ENCODE measurements at regions not wholly inside any gene's neighbourhood (a gene's known extent, or its start where the extent isn't known, plus 50 kb on each side); places are given as distances from the start of the nearest gene placed in this dataset.
"Not testable (repeated sequence)": the region's sequence is repeated elsewhere in the genome, so short reads cannot be mapped to it uniquely, and the experiment has no call there.

DNA sequence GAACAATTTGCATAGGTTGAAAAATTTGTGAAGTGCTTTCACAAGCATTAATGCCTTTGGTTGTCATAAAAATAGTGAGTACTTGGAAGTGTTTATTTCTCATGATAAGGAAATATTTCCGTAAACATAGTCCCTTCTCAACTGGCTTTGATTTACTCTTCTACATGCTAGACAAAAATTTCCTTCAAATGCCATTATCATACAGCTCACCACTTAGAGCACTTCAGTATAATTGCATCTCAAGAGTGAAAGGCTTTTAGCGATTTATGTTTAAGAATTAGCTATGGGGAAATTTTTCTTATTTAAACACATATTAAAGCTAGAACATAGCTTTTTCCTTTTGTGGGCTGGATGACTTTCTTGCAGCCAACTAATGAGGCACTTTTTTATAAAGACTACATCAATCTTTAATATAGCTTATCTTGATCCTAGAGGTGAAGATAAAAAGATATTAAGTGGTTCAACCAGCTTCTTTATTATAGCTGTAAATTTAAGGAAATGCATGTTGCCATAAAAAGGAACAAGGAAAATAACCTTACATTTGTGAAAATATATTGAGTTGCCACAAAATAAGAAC is 656.8 kb downstream of the SLITRK6 start:
- DNase-seq (no peak), ATAC-seq (ENCODE audit: low FRiP score in 2 of 2) (no peak)
- H3K4me3 ChIP-seq = no peak overlapping the region

DNA sequence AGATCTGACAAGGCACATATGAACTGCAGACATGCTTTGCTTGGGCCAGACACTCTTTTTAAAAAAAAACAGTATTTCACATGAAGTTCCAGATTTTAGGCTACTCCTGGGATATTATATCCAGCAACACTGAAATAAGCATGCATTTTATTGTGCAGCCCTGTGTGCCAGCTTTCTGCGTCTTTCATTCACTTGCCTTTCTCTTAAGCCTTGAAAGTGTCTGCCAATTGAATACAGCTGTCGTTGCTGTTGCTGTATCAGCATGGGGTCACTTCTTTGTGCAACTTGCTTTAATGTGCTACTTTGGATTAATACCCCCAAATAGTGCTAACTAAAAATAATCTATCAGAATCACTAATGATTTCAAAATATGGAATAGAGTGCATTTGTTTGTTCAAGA is 657.8 kb downstream of the SLITRK6 start:
- Histone ChIP-seq H3K4me1 (no peaks in the 10 kb centered on the region), H3K4me3 (no peak overlapping the region), H3K9me3 (no peaks in the 10 kb centered on the region), H3K27me3 (no peaks in the 10 kb centered on the region), H3K27ac (no peak overlapping the region), H3K36me3 (no peaks in the 10 kb centered on the region)
- TF ChIP-seq POLR2A (IDR thresholded peaks at IDR 0.05) = no peak
- TF ChIP-seq, protein P1, sequence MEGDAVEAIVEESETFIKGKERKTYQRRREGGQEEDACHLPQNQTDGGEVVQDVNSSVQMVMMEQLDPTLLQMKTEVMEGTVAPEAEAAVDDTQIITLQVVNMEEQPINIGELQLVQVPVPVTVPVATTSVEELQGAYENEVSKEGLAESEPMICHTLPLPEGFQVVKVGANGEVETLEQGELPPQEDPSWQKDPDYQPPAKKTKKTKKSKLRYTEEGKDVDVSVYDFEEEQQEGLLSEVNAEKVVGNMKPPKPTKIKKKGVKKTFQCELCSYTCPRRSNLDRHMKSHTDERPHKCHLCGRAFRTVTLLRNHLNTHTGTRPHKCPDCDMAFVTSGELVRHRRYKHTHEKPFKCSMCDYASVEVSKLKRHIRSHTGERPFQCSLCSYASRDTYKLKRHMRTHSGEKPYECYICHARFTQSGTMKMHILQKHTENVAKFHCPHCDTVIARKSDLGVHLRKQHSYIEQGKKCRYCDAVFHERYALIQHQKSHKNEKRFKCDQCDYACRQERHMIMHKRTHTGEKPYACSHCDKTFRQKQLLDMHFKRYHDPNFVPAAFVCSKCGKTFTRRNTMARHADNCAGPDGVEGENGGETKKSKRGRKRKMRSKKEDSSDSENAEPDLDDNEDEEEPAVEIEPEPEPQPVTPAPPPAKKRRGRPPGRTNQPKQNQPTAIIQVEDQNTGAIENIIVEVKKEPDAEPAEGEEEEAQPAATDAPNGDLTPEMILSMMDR (IDR thresholded peaks at IDR 0.05) = no peak
- TF ChIP-seq EP300 (IDR thresholded peaks at IDR 0.05) = no peak
- TF ChIP-seq POLR2AphosphoS5 (IDR thresholded peaks at IDR 0.05) = no peak
- ATAC-seq (ENCODE audit: low FRiP score in 2 of 2) (no peak), DNase-seq (no peak)
- 49 to 54% methylated on average over 2 of the region's 2 CpGs for WGBS, 2 donors

More for the DNA sequence above, 656.8 kb downstream of the SLITRK6 start:
- Histone ChIP-seq H3K27me3 (no peaks in the 10 kb centered on the region), H3K36me3 (no peaks in the 10 kb centered on the region), H3K9me3 (no peaks in the 10 kb centered on the region), H3K4me1 (no peaks in the 10 kb centered on the region), H3K27ac (no peak overlapping the region)
- TF ChIP-seq, protein P1 (IDR thresholded peaks at IDR 0.05) = no peak
- no peak for TF ChIP-seq EP300 (IDR thresholded peaks at IDR 0.05)
- TF ChIP-seq POLR2A (IDR thresholded peaks at IDR 0.05) = no peak
- no peak for TF ChIP-seq POLR2AphosphoS5 (IDR thresholded peaks at IDR 0.05)
- WGBS, 2 donors = 55 to 58% methylated on average over 2 of the region's 2 CpGs

DNA sequence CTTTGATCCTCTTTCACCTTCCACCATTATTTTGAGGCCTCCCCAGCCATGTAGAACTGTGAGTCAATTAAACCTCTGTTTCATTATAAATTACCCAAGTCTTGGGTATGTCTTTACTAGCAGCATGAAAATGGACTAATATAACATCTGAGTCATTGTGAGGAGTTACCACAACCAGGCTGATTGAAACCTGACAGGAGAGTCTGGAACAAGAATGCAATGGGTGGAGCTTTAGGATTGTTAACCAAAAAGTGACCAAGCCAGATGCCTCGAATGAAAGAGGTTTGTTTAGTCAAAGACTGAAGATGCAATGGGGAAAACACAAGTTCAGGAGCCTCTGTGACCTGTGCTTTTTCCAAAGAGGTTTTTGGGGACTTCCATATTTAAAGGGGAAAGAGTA is 659.0 kb downstream of the SLITRK6 start:
- ATAC-seq (ENCODE audit: low FRiP score in 2 of 2) (no peak), DNase-seq (no peak)
- Histone ChIP-seq H3K27ac (no peak overlapping the region), H3K9me3 (no peaks in the 10 kb centered on the region), H3K36me3 (no peaks in the 10 kb centered on the region), H3K4me3 (no peak overlapping the region), H3K27me3 (no peaks in the 10 kb centered on the region), H3K4me1 (no peaks in the 10 kb centered on the region)
- TF ChIP-seq POLR2AphosphoS5 (IDR thresholded peaks at IDR 0.05) = no peak
- TF ChIP-seq EP300 (IDR thresholded peaks at IDR 0.05) = no peak
- TF ChIP-seq POLR2A (IDR thresholded peaks at IDR 0.05) = no peak
- TF ChIP-seq, protein P1 (IDR thresholded peaks at IDR 0.05) = no peak
- WGBS, 2 donors = 35 to 46% methylated on average over 1 of the region's 1 CpG

DNA sequence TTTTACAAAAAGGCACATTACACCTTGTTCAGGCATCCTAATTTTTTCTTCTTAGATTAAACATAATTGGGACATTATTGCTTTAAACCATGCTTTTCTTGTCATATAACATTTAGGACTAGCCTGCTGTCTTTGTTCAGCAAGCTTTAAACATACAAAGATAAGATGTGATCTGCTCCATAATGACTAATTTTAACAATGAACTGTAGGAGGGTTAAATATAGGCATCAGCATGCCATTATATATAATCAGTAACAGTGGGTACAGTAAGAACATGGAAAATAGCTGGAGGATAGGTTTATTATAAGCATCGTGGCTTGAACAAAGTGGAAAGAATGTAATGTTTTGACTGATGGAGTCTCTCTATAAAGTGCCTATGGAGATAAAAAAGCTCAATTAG is 661.7 kb downstream of the SLITRK6 start:
- Histone ChIP-seq H3K9me3 (no peaks in the 10 kb centered on the region), H3K4me3 (no peak overlapping the region), H3K36me3 (no peaks in the 10 kb centered on the region), H3K27me3 (no peaks in the 10 kb centered on the region), H3K4me1 (no peaks in the 10 kb centered on the region), H3K27ac (no peak overlapping the region)
- WGBS, 2 donors = 58 to 70% methylated on average over 1 of the region's 1 CpG
- TF ChIP-seq, protein P1 (IDR thresholded peaks at IDR 0.05) = no peak
- TF ChIP-seq POLR2A (IDR thresholded peaks at IDR 0.05) = no peak
- ATAC-seq (ENCODE audit: low FRiP score in 2 of 2) (no peak), DNase-seq (no peak)

DNA sequence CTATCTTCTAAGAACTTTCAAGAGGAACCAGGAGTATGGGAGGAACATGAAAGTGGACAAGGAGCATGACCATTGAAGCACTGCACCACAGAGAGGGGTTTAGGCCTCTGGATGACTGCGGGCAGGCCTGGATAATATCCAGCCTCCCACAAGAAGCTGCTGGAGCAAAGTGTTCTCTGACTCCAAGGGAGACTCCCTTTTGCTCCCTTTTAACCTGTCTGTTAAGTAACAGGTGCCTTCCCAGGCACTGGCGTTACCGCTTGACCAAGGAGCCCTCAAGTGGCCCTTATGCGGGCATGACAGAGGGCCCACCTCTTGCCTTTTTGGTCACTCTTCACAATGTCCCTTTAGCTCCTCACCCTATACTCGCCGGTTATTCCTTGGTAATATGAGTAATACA is 666.2 kb downstream of the SLITRK6 start:
- ATAC-seq (ENCODE audit: low FRiP score in 2 of 2) (no peak), DNase-seq (no peak)
- no peak overlapping the region for H3K27ac ChIP-seq
- H3K27me3 ChIP-seq = no peaks in the 10 kb centered on the region
- no peaks in the 10 kb centered on the region for H3K9me3 ChIP-seq
- no peaks in the 10 kb centered on the region for H3K36me3 ChIP-seq
- TF ChIP-seq, protein P1 (IDR thresholded peaks at IDR 0.05) = no peak
- TF ChIP-seq POLR2AphosphoS5 (IDR thresholded peaks at IDR 0.05) = no peak
- TF ChIP-seq EP300 (IDR thresholded peaks at IDR 0.05) = no peak
- no peak for TF ChIP-seq POLR2A (IDR thresholded peaks at IDR 0.05)
- no peaks in the 10 kb centered on the region for H3K4me1 ChIP-seq
- WGBS, 2 donors = 78 to 81% methylated on average over 6 of the region's 6 CpGs
- no peak overlapping the region for H3K4me3 ChIP-seq

DNA sequence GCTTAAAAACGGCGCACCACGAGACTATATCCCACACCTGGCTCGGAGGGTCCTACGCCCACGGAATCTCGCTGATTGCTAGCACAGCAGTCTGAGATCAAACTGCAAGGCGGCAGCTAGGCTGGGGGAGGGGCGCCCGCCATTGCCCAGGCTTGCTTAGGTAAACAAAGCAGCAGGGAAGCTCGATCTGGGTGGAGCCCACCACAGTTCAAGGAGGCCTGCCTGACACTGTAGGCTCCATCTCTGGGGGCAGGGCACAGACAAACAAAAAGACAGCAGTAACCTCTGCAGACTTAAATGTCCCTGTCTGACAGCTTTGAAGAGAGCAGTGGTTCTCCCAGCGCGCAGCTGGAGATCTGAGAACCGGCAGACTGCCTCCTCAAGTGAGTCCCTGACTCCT is 675.7 kb downstream of the SLITRK6 start:
- DNase-seq = peak in 1 of 2 donors; percentile 6
- 82 to 95% methylated on average over 3 to 11 of the region's 14 CpGs for WGBS, 2 donors
- H3K27ac ChIP-seq; H3K27me3 ChIP-seq; H3K4me3 ChIP-seq; ATAC-seq (ENCODE audit: low FRiP score in 2 of 2); H3K9me3 ChIP-seq; H3K36me3 ChIP-seq; H3K4me1 ChIP-seq: not testable (repeated sequence)

Measured in upper lobe of left lung (tissue), 6 donors.